A673 (cell line): ENCODE measurements at regions not wholly inside any gene's neighbourhood (a gene's known extent, or its start where the extent isn't known, plus 50 kb on each side); places are given as distances from the start of the nearest gene placed in this dataset.

Experiments
- BruUV-seq: library from RNA; stranded (reverse); fragments of 400-500 nt; replicated peaks from 2 replicates; lab custom pipeline; 2021; lab: Mats Ljungman, UMichigan
- CTCF ChIA-PET: fragments of 300-600 bp; sonication (Branson Sonifier 250); formaldehyde crosslinking; loops from one replicate; lab custom pipeline; 2022; ENCODE audit warnings: antibody characterized with exemption; lab: Charles Lee
- POLR2A ChIA-PET: fragments of 300-600 bp; sonication (Branson Sonifier 250); formaldehyde crosslinking; loops from one replicate; lab custom pipeline; 2022; ENCODE audit warnings: antibody characterized with exemption; ENCODE audit not compliant: low non-redundant PET; lab: Charles Lee
- DNase-seq: peaks from one replicate; pipeline ENCODE4 v3.0.0-alpha.2; 2015; ENCODE audit warnings: low spot score
- H3K27ac ChIP-seq: fragments of 200-600 bp; sonication (generic); 2 replicates; pipeline ENCODE4 v1.5.1; 2016; ENCODE audit warnings: mixed run types, low read depth, mild to moderate bottlenecking, mixed read lengths, antibody characterized with exemption, low read length; ENCODE audit not compliant: poor library complexity, severe bottlenecking
- H3K27me3 ChIP-seq: fragments of 200-600 bp; sonication (generic); replicated peaks from 2 replicates; pipeline ENCODE4 v1.6.1; 2017; ENCODE audit warnings: mixed run types, low read depth, mild to moderate bottlenecking, mixed read lengths, antibody characterized with exemption, low read length; ENCODE audit not compliant: insufficient read depth, poor library complexity
- H3K36me3 ChIP-seq: fragments of 200-600 bp; sonication (generic); 2 replicates; pipeline ENCODE4 v1.6.1; 2016; ENCODE audit warnings: mixed run types, mild to moderate bottlenecking, mixed read lengths, antibody characterized with exemption, low read length; ENCODE audit not compliant: insufficient read depth, poor library complexity, severe bottlenecking
- H3K4me1 ChIP-seq: fragments of 200-600 bp; sonication (generic); 2 replicates; pipeline ENCODE4 v1.6.1; 2017; ENCODE audit warnings: mixed run types, mild to moderate bottlenecking, mixed read lengths, antibody characterized with exemption, low read length; ENCODE audit not compliant: insufficient read depth, poor library complexity, severe bottlenecking
- H3K4me3 ChIP-seq: fragments of 200-600 bp; sonication (generic); 2 replicates; pipeline ENCODE4 v1.5.1; 2016; ENCODE audit warnings: low read depth, mixed run types, mild to moderate bottlenecking, mixed read lengths, low read length; ENCODE audit not compliant: poor library complexity, severe bottlenecking
- H3K9me3 ChIP-seq: fragments of 200-600 bp; sonication (generic); 2 replicates; pipeline ENCODE4 v1.6.1; 2016; ENCODE audit warnings: mixed run types, low read depth, mild to moderate bottlenecking, mixed read lengths, antibody characterized with exemption, low read length; ENCODE audit not compliant: poor library complexity, severe bottlenecking
- EZH2 ChIP-seq: fragments of 200-600 bp; sonication (generic); IDR thresholded peaks from 2 replicates; pipeline ENCODE4 v1.6.1; 2017; ENCODE audit warnings: borderline replicate concordance, low read depth, mild to moderate bottlenecking, mixed read lengths, antibody characterized with exemption, low read length; ENCODE audit not compliant: poor library complexity, severe bottlenecking
- intact Hi-C: fragments of 100-400 bp; cut with micrococcal nuclease; formaldehyde crosslinking; loops from one replicate; pipeline ENCODE4 v1.10.0; 2022; ENCODE audit not compliant: unreplicated experiment
- TF ChIP-seq, protein P1 (sequence below): fragments of 300-800, 200-600 bp; sonication (generic); conservative IDR thresholded peaks from 2 replicates; pipeline ENCODE4 v1.5.1; 2017; ENCODE audit warnings: low read depth, mild to moderate bottlenecking, antibody characterized with exemption, low read length, moderate library complexity, mixed read lengths

DNA sequence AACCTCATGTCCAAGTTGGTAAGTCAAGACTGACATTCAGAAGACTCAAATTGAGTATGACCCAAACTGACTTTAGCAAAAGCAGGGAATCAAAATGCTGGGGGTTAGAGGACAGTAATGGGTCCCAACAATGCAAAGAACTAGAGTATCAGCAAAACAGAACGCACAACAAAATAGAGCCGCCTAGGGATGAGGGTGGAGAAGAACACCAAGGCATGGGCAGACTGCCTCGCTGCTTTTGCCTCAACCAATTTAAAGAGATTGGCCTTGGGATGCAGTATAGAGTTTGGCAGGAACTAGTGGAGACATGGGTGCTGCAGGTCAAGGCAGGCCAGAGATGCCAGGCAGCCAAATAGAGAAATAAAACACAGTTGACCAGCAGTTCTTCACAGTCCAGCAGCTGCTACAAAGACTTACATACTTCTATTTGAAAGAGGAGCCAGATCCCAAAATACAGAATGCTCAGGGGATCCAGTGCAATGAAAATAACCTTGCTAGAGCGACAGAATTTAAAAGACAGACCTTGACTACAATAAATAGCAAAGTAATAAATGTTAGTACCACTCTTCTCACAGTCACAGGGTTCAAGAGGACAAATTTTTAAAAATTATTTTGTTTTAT lies 83.9 kb upstream of the NIPBL start:
- intact Hi-C loops: no loop called here
- Histone ChIP-seq H3K4me3 (no peak overlapping the region), H3K27ac (no peak overlapping the region), H3K27me3 (peaks cover under 1% of the 10 kb centered on the region), H3K4me1 (no peaks in the 10 kb centered on the region), H3K36me3 (no peaks in the 10 kb centered on the region), H3K9me3 (no peaks in the 10 kb centered on the region)
- no peak for DNase-seq
- POLR2A ChIA-PET: no interaction called here
- TF ChIP-seq EZH2: no peak
- TF ChIP-seq, protein P1, sequence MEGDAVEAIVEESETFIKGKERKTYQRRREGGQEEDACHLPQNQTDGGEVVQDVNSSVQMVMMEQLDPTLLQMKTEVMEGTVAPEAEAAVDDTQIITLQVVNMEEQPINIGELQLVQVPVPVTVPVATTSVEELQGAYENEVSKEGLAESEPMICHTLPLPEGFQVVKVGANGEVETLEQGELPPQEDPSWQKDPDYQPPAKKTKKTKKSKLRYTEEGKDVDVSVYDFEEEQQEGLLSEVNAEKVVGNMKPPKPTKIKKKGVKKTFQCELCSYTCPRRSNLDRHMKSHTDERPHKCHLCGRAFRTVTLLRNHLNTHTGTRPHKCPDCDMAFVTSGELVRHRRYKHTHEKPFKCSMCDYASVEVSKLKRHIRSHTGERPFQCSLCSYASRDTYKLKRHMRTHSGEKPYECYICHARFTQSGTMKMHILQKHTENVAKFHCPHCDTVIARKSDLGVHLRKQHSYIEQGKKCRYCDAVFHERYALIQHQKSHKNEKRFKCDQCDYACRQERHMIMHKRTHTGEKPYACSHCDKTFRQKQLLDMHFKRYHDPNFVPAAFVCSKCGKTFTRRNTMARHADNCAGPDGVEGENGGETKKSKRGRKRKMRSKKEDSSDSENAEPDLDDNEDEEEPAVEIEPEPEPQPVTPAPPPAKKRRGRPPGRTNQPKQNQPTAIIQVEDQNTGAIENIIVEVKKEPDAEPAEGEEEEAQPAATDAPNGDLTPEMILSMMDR: no peak
- BruUV-seq: no TSS peak
- CTCF ChIA-PET: no interaction called here

DNA sequence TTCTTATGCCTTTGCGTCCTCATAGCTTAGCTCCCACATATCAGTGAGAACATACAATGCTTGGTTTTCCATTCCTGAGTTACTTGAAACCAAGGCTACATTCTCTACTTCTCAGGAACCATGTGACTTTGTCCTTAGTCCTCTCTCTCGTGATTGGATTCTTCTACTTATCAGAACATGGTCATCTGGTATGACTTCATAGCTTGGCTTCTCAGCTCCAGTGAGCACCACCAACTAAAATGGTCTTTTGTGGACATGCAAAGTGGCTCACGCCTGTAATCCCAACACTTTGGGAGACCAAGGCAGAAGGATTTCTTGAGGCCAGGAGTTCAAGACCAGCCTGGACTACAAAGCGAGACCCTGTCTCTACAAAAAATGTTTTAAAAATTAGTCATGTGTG lies 81.2 kb upstream of the NIPBL start:
- TF ChIP-seq, protein P1: no peak
- TF ChIP-seq EZH2: no peak
- no TSS peak for BruUV-seq
- Histone ChIP-seq H3K9me3 (no peaks in the 10 kb centered on the region), H3K4me1 (no peaks in the 10 kb centered on the region), H3K27me3 (peaks cover 7% of the 10 kb centered on the region), H3K4me3 (no peak overlapping the region), H3K36me3 (no peaks in the 10 kb centered on the region), H3K27ac (no peak overlapping the region)
- intact Hi-C loops: no loop called here
- ChIA-PET POLR2A (no interaction called here), CTCF (no interaction called here)
- DNase-seq: no peak

DNA sequence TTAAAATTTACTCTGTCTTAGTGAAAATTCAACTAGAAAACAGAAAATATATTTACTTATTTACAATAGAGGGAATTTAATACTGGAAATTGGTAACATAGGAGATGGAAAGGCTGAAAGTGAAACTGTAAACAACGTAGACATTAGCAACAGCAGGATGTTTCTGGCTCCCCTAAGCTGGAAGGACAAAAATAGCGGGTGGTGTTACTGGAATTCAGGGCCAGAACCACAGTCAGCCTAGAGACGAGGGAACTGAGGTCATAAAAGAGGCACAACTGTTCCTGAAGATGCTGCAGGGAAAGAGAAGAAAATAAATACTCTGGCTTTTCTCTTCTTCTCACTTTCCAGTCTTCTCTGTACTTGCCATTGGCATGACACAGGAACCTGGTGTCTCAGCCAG lies 80.4 kb upstream of the NIPBL start:
- POLR2A ChIA-PET: no interaction called here
- CTCF ChIA-PET: no interaction called here
- TF ChIP-seq EZH2: no peak
- TF ChIP-seq, protein P1: no peak

More for the DNA sequence above, 80.4 kb upstream of the NIPBL start:
- H3K27me3 ChIP-seq: peaks cover 7% of the 10 kb centered on the region
- no peak overlapping the region for H3K27ac ChIP-seq
- no peaks in the 10 kb centered on the region for H3K9me3 ChIP-seq
- no peaks in the 10 kb centered on the region for H3K4me1 ChIP-seq
- BruUV-seq: no TSS peak
- no peak overlapping the region for H3K4me3 ChIP-seq
- H3K36me3 ChIP-seq: no peaks in the 10 kb centered on the region
- DNase-seq: no peak
- intact Hi-C loops: no loop called here
